Activated naive CD4-positive, alpha-beta T cell treated with anti-CD3 and anti-CD28 coated beads, Interleukin-2, amount 50 U/mL, for 72 hours (primary cell): ENCODE measurements at regions not wholly inside any gene's neighbourhood (a gene's known extent, or its start where the extent isn't known, plus 50 kb on each side); places are given as distances from the start of the nearest gene placed in this dataset.

Experiments used
- ATAC-seq, 2 donors: fragments of 150-1000 bp; cut with Tn5 transposase; 2 replicates each; pipeline ENCODE4 v1.10.0; 2021; ENCODE audit warnings: mild to moderate bottlenecking in 2 of 2, moderate library complexity in 2 of 2
- DNase-seq, 2 donors: peaks; one replicate each; pipeline ENCODE4 v3.0.0; 2021 to 2022; ENCODE audit warnings: low spot score in 2 of 2
- H3K27ac Mint-ChIP-seq, 2 donors: one replicate each; pipeline ENCODE4 v1.8.0; 2022; ENCODE audit warnings: mild to moderate bottlenecking in 2 of 2, mixed read lengths in 2 of 2
- H3K36me3 Mint-ChIP-seq, 2 donors: one replicate each; pipeline ENCODE4 v1.8.0; 2022; ENCODE audit warnings: mixed read lengths in 2 of 2
- H3K9me3 Mint-ChIP-seq, 2 donors: one replicate each; pipeline ENCODE4 v1.8.0; 2022; ENCODE audit warnings: mixed read lengths in 2 of 2

DNA sequence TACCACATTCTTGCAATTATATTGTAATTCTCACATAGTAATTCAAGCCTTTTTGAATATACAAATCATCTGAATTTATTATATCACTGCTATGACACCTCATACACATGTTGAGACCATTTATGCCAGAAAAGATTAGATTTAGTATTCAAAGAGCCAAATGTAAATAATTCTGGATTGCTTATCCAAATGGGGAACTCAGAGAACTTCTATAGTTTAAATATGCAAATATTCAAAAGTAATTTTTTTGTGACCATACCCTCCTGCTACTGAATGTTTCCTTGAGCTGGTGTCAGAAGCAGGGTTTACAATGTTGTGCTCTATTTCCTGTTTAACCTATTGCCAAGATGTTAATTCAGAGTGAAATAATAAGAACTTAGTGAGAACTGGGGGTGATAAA lies 372.2 kb downstream of the TRIML1 start:
- no peak for DNase-seq
- Mint-ChIP-seq H3K27ac (no peak overlapping the region), H3K36me3 (peaks cover 0 to 14% of the 10 kb centered on the region in 2 donors), H3K9me3 (peaks cover 44 to 50% of the 10 kb centered on the region in 2 donors)
- no peak for ATAC-seq

DNA sequence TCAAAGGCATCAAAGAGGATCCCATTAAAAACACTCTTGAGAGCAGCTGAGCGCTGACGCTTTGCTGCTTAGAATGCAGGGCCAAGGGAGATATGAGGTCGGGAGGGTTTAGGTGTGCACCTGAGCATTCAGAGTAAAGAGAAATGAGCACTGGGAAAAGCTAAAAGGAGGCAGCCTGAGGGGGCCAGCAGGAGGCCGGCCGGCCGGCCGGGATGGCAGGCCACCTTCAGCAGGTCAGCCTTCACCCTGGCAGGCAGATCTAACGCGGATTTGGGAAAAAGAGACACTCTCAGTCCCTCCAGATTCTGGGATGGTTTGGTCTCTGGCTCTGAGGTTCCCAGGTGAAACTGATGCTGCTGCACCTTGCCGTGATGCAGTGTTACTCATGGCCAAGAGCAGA lies 393.5 kb downstream of the TRIML1 start:
- Mint-ChIP-seq H3K9me3 (peaks cover 5 to 18% of the 10 kb centered on the region in 2 donors), H3K36me3 (no peaks in the 10 kb centered on the region), H3K27ac (no peak overlapping the region)
- DNase-seq = no peak
- no peak for ATAC-seq

DNA sequence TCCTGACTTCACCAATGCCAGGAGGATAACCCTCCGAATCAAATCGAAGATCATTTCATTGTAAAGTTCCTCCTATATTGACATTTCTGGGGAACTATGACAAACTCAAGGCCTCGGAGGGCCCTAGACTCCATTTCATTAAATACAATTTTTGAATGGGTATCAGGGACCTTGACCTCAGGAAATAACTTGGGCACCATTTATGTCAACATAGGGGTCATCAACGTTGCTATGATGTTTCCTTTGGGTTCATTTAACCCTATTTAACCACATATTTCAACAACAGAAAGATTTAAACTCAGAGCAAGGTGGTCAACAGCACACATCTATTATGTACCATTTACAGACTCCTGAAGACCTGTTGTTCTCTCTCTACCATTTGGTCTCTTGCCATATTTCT lies 395.1 kb downstream of the TRIML1 start:
- Mint-ChIP-seq H3K9me3 (peaks cover 7 to 21% of the 10 kb centered on the region in 2 donors), H3K36me3 (no peaks in the 10 kb centered on the region), H3K27ac (no peak overlapping the region)
- no peak for ATAC-seq
- DNase-seq = no peak

DNA sequence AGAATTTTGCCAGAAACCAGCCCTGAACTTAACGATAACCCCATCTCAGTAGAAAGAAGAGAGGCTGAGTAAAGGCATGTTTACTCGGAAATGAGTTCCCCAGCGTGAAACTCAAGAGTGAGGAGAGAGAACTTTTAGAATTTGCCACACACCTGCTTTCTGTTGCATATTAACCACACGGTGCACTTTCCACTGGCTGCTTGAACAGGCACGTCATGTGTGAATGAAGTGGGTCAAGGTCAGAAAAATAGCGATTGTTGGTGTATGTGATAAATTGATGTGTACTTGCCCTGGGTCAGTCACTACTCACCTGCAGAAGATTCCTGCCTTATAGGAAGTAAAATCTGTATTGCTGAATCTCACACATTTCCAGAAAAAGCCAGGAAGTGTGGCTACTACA lies 395.7 kb downstream of the TRIML1 start:
- no peak for DNase-seq
- H3K9me3 Mint-ChIP-seq = peaks cover 12 to 23% of the 10 kb centered on the region in 2 donors
- no peak for ATAC-seq
- H3K36me3 Mint-ChIP-seq = no peaks in the 10 kb centered on the region
- H3K27ac Mint-ChIP-seq = no peak overlapping the region

DNA sequence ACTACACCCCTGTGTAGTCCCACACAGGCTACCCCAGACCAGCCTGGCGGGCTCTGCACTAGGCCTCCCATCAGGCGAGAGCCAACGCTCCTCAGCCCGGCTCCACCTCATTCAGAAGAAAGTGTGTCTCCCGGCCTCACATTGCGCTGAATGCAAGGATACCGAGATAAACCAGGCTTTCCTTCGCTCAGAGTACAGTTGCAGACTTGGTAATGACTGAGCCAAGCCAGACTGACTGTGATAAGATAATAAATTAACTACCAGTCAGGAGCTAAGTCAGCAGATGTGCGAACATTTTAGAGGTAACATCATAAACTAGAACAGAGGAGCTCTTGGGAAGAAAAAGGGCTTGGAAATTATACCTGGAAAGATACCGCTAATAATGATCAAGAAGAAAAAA lies 397.6 kb downstream of the TRIML1 start:
- Mint-ChIP-seq H3K9me3 (peaks cover 12 to 23% of the 10 kb centered on the region in 2 donors), H3K27ac (no peak overlapping the region), H3K36me3 (no peaks in the 10 kb centered on the region)
- DNase-seq = no peak
- ATAC-seq = no peak

DNA sequence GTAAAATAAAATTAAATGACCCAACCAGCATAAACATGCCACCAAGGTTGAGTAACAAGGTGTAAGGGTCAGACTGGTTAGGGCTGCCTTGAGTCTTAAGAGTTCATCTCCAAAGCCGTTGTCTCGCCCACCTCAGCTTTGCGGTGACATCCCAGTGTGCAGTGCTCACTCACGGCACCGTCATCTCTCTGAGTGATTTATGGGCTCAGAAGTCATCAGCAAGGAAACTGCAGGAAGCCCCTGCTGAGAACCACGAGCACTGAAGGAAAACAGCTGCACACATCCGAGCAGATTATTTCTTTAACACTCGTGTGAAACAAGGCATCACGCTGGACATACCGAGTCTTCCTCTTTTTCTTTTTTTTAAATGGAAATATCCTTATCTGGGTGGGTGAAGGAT lies 411.1 kb downstream of the TRIML1 start:
- ATAC-seq (no peak), DNase-seq (no peak)
- peaks cover 18 to 19% of the 10 kb centered on the region in 2 donors for H3K9me3 Mint-ChIP-seq
- H3K36me3 Mint-ChIP-seq = no peaks in the 10 kb centered on the region
- H3K27ac Mint-ChIP-seq = no peak overlapping the region

DNA sequence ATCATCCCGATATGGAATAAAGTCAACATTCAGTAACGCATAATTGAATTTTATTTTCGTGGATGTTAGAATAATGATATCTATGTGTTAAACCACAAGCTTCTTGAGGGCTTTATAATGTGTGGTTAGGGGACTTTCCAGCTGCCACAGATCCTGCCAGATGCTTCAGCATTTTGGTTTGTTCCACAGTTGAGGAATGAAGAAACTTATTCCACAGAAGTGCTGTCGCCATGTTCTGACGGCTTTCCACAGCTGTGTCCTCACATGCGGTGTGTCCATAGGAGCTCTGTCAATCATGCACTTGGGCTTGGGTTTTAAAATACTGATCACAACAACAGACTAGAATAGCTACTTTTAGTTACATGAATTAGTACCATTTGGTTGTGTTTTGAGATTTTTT lies 411.9 kb downstream of the TRIML1 start:
- no peak overlapping the region for H3K27ac Mint-ChIP-seq
- peaks cover 18 to 20% of the 10 kb centered on the region in 2 donors for H3K9me3 Mint-ChIP-seq
- ATAC-seq = no peak
- H3K36me3 Mint-ChIP-seq = no peaks in the 10 kb centered on the region
- no peak for DNase-seq

DNA sequence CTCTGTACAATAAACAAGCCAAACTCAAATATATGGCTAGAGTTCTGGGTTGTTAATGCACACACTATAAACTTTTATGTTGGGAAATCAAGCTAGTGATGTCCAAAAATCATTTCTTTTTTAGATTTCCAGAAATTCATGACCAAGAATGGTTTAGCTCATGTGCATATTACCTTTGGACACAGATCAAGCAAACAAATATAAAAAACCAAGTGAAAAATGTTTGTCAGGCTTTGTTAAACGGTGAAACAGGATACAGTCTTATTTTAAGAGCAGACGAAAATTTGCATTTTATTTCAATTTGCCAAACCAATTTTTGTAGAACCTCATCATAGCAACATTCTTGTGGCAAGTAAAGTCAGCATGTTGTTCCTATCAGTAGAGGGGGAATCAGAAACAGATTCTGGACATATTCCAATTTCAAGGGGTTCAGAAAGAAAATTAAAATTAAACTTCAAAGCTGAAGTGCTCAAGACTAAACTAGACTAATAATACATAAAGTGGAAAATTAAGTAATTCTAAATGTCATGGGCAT lies 413.6 kb downstream of the TRIML1 start:
- ATAC-seq = no peak
- no peak overlapping the region for H3K27ac Mint-ChIP-seq
- DNase-seq = no peak
- peaks cover 18 to 20% of the 10 kb centered on the region in 2 donors for H3K9me3 Mint-ChIP-seq
- H3K36me3 Mint-ChIP-seq = no peaks in the 10 kb centered on the region

DNA sequence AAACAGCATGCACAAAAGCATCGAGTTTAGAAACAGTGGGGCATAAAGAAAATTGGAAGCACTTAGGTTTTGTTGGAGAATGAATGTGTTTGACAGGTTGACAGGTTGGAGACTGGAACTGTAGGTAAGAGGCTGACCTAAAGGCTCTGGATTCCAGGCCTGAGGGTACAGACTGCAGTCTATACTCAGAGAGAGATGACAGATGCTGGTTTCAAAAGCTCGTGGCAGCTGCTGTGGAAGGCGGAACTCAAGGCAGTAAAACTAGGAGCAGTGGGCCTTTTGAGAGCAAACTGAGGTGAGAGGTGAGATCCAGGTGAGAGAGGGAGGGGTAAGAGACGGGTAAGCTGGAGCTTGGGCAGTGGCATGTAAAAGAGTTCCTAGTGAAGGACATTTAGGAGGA lies 415.2 kb downstream of the TRIML1 start:
- DNase-seq = no peak
- Mint-ChIP-seq H3K36me3 (no peaks in the 10 kb centered on the region), H3K9me3 (peaks cover 14 to 15% of the 10 kb centered on the region in 2 donors), H3K27ac (no peak overlapping the region)
- ATAC-seq = no peak

DNA sequence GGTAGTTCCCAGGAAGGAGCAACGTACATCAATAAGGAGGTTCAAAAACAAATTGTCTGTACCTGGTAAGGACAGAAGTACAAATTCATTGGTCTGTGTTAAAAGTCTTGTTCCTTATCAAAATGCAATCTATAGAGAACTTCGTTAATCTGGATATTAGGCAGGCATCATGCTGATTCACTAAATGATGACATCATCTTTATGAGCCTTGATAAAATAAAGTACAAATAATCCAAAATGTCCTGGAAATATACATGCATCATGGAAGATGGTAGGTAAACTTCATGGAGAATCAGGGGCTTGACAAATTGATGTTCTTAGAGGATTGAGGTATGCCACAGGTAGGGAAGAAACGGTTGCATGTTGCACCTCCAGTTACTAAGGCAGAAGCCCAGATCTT lies 433.9 kb downstream of the TRIML1 start:
- H3K36me3 Mint-ChIP-seq = peaks cover 0 to 4% of the 10 kb centered on the region in 2 donors
- DNase-seq (no peak), ATAC-seq (no peak)
- no peak overlapping the region for H3K27ac Mint-ChIP-seq
- peaks cover 18 to 33% of the 10 kb centered on the region in 2 donors for H3K9me3 Mint-ChIP-seq

DNA sequence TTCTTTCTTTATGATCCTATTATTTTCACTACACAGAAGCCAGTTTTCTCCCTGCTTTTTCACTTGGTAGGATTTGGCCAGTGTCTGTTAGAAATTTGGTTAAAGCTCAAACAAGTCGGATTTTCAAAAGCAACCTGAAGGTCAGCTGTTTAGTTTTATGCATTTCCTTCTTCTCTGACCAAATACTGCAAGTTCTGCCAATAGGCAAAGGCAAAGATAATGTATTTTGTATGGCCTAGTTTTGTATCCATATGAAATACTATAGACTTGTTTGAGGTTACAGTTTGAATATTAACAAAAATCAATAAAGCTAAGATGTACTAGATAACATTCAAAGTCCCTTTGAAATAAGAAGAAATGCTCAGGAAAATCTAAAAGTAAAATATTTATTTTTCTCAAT lies 439.4 kb downstream of the TRIML1 start:
- H3K36me3 Mint-ChIP-seq = no peaks in the 10 kb centered on the region
- ATAC-seq (no peak), DNase-seq (no peak)
- H3K9me3 Mint-ChIP-seq = peaks cover 8 to 23% of the 10 kb centered on the region in 2 donors
- H3K27ac Mint-ChIP-seq = no peak overlapping the region

DNA sequence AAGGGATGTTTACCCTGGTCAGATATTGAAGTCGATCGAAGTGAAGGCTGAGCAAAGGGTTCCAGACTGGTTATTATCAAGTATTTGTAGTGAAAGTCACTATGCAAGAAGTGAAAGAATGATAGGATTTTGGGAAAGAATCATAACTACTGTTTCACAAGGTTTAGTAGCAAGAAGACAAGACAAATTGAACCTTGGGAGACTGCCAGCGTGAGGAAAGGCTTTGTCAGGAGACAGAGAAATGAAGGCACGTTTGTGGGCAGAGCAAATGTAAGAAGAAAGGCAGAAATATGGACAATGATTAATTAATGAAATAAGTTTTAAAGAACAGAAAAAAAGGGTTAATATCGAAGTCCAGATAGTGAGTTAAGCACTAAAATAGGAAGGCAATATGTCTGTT lies 456.8 kb downstream of the TRIML1 start:
- no peak for ATAC-seq
- DNase-seq = no peak
- no peak overlapping the region for H3K27ac Mint-ChIP-seq

DNA sequence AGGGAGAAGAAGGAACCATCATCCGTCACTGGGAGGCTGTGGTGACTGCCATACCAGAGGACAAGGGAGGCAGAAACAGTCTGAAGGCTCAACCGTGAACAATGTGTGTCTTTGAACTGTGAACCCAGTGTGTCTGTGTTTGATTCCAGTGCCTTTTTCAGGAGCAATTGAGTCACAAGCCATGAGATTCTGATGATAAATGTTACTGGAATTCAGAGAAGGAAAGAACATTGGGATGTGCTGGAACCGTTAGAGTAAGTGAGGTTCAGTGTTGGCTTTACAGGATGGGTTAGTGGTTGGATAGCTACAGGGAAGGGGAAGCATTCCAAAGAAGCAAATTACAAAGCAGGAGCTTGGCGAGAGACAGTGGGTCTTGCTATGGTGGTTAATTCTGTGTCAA lies 464.4 kb downstream of the TRIML1 start:
- Mint-ChIP-seq H3K9me3 (peaks cover 7 to 28% of the 10 kb centered on the region in 2 donors), H3K27ac (no peak overlapping the region), H3K36me3 (no peaks in the 10 kb centered on the region)
- no peak for ATAC-seq
- DNase-seq = no peak

More for the DNA sequence above, 456.8 kb downstream of the TRIML1 start:
- Mint-ChIP-seq H3K36me3 (no peaks in the 10 kb centered on the region), H3K9me3 (peaks cover 16 to 34% of the 10 kb centered on the region in 2 donors)

DNA sequence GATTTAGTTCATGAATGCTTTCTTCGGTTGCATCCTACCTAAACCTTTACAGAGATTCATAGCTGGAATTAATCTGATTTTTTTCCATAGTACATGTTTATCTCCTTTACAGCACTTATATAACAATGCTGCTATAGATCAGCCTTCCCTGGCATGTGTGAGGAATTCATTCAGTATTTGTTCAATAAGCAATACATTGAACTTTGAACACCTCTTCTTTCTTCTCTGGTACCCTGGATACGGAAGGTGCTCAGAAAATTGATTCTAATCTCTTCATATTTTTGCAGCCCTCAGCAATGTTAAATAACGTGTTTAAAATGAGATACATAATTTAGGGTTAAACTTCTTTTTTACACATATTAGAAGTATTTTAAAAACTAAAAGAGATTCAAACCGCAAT lies 467.4 kb downstream of the TRIML1 start:
- ATAC-seq = no peak
- H3K36me3 Mint-ChIP-seq = no peaks in the 10 kb centered on the region

DNA sequence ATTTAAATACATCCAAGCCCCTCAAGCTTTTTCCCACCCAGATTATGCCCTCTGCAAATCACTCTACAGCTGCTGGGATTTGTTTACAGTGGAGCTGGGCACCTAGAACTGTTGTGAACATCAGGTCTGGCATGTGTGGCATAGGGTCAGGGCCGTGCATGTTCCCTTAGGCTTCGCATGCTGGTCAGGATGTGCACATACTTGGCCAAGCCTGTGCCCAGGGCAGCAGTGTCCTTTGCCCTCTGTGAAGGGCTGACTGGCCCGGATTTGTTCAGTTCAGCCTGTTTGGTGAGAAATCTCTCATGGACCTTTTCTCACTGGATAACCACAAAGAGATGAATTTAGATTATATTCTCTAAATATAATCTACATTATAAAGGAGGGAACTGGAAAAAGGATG lies 471.9 kb downstream of the TRIML1 start:
- Mint-ChIP-seq H3K27ac (no peak overlapping the region), H3K36me3 (no peaks in the 10 kb centered on the region), H3K9me3 (peaks cover 6 to 16% of the 10 kb centered on the region in 2 donors)
- DNase-seq (no peak), ATAC-seq (no peak)

More for the DNA sequence above, 467.4 kb downstream of the TRIML1 start:
- Mint-ChIP-seq H3K27ac (no peak overlapping the region), H3K9me3 (peaks cover 0 to 18% of the 10 kb centered on the region in 2 donors)
- DNase-seq = no peak

DNA sequence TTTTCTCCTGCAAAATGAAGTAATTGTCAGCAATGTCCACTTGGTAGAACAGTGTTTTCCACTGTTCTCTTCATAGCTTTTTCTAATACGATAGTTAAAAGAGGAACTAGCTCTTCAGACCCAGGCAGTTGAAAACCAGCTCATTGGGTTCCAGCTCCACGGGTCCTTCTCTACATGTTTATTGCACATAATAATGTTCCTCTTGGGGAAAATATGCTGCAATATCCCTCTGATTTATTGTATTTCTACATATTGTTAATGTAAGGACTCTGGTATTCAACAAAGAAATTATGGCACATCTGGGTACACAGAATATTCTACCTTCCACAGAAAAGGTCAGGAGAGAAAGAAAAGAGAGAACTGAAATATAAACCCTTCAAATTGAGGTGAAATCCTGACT lies 473.4 kb downstream of the TRIML1 start:
- H3K36me3 Mint-ChIP-seq = no peaks in the 10 kb centered on the region
- DNase-seq = no peak
- no peak for ATAC-seq
- peaks cover 10 to 16% of the 10 kb centered on the region in 2 donors for H3K9me3 Mint-ChIP-seq
- no peak overlapping the region for H3K27ac Mint-ChIP-seq

DNA sequence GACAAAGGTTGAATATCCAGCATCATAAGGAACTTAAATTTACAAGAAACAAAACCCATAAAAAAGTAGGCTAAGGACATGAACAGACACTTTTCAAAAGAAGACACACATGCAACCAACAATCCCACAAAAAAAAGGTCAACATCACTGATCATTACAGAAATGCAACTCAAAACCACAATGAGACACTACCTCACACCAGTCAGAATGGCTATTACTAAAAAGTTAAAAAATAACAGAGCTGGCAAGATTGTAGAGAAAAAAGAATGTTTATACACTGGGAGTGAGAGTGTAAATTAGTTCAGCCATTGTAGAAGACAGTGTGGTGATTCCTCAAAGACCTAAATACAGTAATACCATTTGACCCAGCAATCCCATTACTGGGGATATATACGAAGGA lies 474.7 kb downstream of the TRIML1 start:
- Mint-ChIP-seq H3K27ac (no peak overlapping the region), H3K36me3 (no peaks in the 10 kb centered on the region), H3K9me3 (peaks cover 15 to 20% of the 10 kb centered on the region in 2 donors)
- DNase-seq (no peak), ATAC-seq (no peak)

DNA sequence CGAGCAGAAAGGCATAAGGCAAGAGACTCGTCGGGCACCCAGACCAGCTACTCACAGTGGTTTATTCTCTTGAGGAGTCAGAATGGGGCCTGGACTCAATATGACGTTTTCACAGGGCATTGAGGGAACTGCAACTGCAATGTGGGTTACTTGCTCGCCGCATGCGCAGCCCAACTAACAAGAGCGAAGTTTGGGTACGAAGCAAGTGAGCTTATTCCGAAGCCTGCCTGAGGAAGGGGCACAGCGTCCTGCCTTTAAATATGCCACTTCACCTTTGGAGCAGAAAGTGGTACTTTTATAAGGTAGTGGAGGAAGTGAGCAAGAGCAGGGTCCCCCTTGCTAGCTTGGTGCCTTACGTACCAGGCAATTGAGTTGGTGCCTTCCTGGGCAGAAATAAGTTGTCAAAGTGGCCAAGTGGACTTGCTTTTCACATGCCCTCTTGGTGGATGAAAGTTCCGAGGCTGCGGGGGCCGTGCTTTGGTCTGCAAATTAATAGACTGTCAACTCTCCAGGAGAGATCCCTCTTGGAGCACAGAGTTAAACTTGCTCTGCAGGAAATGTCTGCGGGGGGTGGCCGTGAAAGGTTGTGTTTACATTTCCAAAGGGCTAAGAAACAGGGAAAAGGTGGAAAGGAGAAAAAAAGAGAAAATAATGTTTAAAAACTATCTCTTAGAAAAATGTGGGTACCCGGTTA lies 480.4 kb downstream of the TRIML1 start:
- Mint-ChIP-seq H3K36me3 (no peaks in the 10 kb centered on the region), H3K27ac (no peak overlapping the region), H3K9me3 (peaks cover 8 to 17% of the 10 kb centered on the region in 2 donors)
- DNase-seq = no peak
- no peak for ATAC-seq
